HG03520 (cell line): ENCODE measurements at regions not wholly inside any gene's neighbourhood (a gene's known extent, or its start where the extent isn't known, plus 50 kb on each side); places are given as distances from the start of the nearest gene placed in this dataset.

Experiments
- ATAC-seq: cut with Tn5 transposase; IDR thresholded peaks from one replicate; pipeline ENCODE4 v1.9.1; 2021; ENCODE audit warnings: mild to moderate bottlenecking, moderate library complexity; ENCODE audit not compliant: unreplicated experiment

- ATAC-seq = no peak
Measured at GRCh38 chr1:118739501-118739900, 248.6 kb downstream of the TBX15 start.

- no peak for ATAC-seq
Measured at GRCh38 chr1:118736322-118736721, 251.8 kb downstream of the TBX15 start.

- ATAC-seq = no peak
Measured at GRCh38 chr1:118717893-118718292, 270.2 kb downstream of the TBX15 start.

- no peak for ATAC-seq
Measured at GRCh38 chr1:118716775-118717174, 271.4 kb downstream of the TBX15 start.

GRCh38 chr1:118711356-118711755 is 276.8 kb downstream of the TBX15 start:
- ATAC-seq = no peak

GRCh38 chr1:118698911-118699310 is 289.2 kb downstream of the TBX15 start:
- ATAC-seq = no peak

- no peak for ATAC-seq
Measured at GRCh38 chr1:118692143-118692542, 296.0 kb downstream of the TBX15 start.

GRCh38 chr1:118688891-118689290 is 299.3 kb downstream of the TBX15 start:
- no peak for ATAC-seq

- no peak for ATAC-seq
Measured at GRCh38 chr1:118661769-118662320, 326.3 kb downstream of the TBX15 start.

GRCh38 chr1:118660769-118661168 is 327.4 kb downstream of the TBX15 start:
- ATAC-seq = no peak

GRCh38 chr1:118659646-118660045 is 328.5 kb downstream of the TBX15 start:
- ATAC-seq = no peak

GRCh38 chr1:118650107-118650807 is 337.9 kb downstream of the TBX15 start:
- no peak for ATAC-seq

- ATAC-seq = no peak
Measured at GRCh38 chr1:118649369-118650106, 338.6 kb downstream of the TBX15 start.

- ATAC-seq = no peak
Measured at GRCh38 chr1:118636004-118636403, 352.1 kb downstream of the TBX15 start.

GRCh38 chr1:118627435-118627834 is 360.7 kb downstream of the TBX15 start:
- ATAC-seq = no peak

GRCh38 chr1:118621839-118622238 is 366.3 kb downstream of the TBX15 start:
- no peak for ATAC-seq

GRCh38 chr1:118618618-118619340 is 369.4 kb downstream of the TBX15 start:
- no peak for ATAC-seq

- no peak for ATAC-seq
Measured at GRCh38 chr1:118617916-118618315, 370.2 kb downstream of the TBX15 start.

GRCh38 chr1:118615066-118615465 is 373.1 kb downstream of the TBX15 start:
- ATAC-seq = no peak

GRCh38 chr1:118589238-118589846 is 398.8 kb downstream of the TBX15 start:
- no peak for ATAC-seq

GRCh38 chr1:118588566-118588965 is 399.6 kb downstream of the TBX15 start:
- no peak for ATAC-seq
